ENCODE measurements at regions not wholly inside any gene's neighbourhood (a gene's known extent, or its start where the extent isn't known, plus 50 kb on each side); places are given as distances from the start of the nearest gene placed in this dataset.

DNA sequence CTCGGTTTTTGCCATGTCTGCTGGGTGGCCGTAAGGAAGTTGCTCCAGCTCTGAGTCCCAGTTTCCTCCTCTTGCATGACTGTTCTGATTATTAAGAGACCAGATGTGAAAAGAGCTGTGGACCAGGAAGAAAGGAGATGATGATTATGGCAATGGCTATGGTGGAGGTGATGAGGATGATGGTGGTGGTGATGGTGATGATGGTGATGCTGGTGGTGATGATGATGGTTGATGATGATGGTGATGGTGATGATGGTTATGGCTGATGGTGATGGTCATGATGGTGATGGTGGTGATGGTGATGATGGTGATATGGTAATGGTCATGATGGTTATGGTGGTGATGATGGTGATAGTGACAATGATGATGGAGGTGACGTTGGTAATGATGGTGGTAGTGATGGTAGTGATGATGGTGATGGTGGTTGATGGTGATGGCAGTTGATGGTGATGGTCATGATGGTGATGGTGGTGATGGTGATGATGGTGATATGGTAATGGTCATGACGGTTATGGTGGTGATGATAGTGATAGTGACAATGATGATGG is 107.8 kb upstream of the NKX1-1 start:
- TF ChIP-seq POLR2A (IDR thresholded peaks at IDR 0.05) (no peak), EP300 (IDR thresholded peaks at IDR 0.05; ENCODE audit: low read depth) (no peak), POLR2AphosphoS5 (IDR thresholded peaks at IDR 0.05) (no peak)
- TF ChIP-seq, protein P1, sequence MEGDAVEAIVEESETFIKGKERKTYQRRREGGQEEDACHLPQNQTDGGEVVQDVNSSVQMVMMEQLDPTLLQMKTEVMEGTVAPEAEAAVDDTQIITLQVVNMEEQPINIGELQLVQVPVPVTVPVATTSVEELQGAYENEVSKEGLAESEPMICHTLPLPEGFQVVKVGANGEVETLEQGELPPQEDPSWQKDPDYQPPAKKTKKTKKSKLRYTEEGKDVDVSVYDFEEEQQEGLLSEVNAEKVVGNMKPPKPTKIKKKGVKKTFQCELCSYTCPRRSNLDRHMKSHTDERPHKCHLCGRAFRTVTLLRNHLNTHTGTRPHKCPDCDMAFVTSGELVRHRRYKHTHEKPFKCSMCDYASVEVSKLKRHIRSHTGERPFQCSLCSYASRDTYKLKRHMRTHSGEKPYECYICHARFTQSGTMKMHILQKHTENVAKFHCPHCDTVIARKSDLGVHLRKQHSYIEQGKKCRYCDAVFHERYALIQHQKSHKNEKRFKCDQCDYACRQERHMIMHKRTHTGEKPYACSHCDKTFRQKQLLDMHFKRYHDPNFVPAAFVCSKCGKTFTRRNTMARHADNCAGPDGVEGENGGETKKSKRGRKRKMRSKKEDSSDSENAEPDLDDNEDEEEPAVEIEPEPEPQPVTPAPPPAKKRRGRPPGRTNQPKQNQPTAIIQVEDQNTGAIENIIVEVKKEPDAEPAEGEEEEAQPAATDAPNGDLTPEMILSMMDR (IDR thresholded peaks at IDR 0.05) = no peak

Measured in transverse colon (tissue), 4 donors.